WERI-Rb-1 (cell line): ENCODE measurements at regions not wholly inside any gene's neighbourhood (a gene's known extent, or its start where the extent isn't known, plus 50 kb on each side); places are given as distances from the start of the nearest gene placed in this dataset.

ENCODE experiments used
- DNase-seq: peaks from one replicate; pipeline ENCODE4 v3.0.0-alpha.2; 2020
- H3K27ac ChIP-seq: fragments of 250-450 bp; sonication (Bioruptor Pico); 2 replicates; pipeline ENCODE4 v1.5.1; 2020; ENCODE audit warnings: mild to moderate bottlenecking, moderate library complexity
- H3K27me3 ChIP-seq: fragments of 250-450 bp; sonication (Bioruptor Pico); 2 replicates; pipeline ENCODE4 v1.5.1; 2021; ENCODE audit warnings: mild to moderate bottlenecking, low read depth, moderate library complexity; ENCODE audit not compliant: insufficient read depth, severe bottlenecking
- H3K36me3 ChIP-seq: fragments of 250-450 bp; sonication (Bioruptor Pico); 2 replicates; pipeline ENCODE4 v1.5.1; 2020; ENCODE audit warnings: mild to moderate bottlenecking, moderate library complexity
- H3K4me3 ChIP-seq: 2 replicates; pipeline ENCODE4 v1.5.1; 2011; ENCODE audit warnings: low read depth, mild to moderate bottlenecking, control low read depth, low read length
- H3K9me3 ChIP-seq: fragments of 250-450 bp; sonication (Bioruptor Pico); 2 replicates; pipeline ENCODE4 v1.5.1; 2021; ENCODE audit warnings: mild to moderate bottlenecking, moderate library complexity; ENCODE audit not compliant: severe bottlenecking
- TF ChIP-seq, protein P1 (sequence below): IDR thresholded peaks from 2 replicates; pipeline ENCODE4 v1.5.1; 2011; ENCODE audit warnings: low read depth, mild to moderate bottlenecking, control low read depth, inconsistent platforms, low read length

DNA sequence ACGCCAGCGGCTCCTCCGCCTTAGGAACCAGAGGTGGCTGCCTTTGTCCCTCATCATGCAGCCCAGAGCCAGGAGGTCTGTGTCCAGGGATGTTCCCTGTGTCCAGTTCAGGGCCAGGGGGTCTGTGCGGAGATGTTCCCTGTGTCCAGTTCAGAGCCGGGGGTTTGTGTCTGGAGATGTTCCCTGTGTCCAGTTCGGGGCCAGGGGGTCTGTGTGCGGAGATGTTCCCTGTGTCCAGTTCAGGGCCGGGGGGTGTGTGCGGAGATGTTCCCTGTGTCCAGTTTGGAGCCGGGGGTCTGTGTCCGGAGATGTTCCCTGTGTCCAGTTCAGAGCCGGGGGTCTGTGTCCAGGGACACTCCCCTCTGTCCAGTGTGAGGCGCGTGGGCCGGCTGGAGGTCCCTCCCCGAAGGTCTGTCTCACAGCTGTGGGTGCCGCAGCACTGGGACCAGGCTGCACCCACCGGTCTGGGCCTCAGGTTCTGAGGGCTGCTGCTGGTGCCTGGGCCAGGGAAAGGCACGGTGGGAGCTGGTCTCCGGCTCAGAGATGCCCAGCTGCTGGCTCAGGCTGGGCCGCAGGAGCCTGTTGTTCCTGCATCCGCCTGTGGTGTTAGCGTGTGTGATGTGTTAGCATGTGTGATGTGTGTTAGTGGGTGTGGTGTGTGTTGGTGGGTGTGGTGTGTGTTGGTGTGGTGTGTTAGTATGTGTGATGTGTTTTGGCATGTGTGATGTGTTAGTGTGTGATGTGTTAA is 67.9 kb upstream of the CFAP46 start:
- H3K9me3 ChIP-seq: no peaks in the 10 kb centered on the region
- TF ChIP-seq, protein P1, sequence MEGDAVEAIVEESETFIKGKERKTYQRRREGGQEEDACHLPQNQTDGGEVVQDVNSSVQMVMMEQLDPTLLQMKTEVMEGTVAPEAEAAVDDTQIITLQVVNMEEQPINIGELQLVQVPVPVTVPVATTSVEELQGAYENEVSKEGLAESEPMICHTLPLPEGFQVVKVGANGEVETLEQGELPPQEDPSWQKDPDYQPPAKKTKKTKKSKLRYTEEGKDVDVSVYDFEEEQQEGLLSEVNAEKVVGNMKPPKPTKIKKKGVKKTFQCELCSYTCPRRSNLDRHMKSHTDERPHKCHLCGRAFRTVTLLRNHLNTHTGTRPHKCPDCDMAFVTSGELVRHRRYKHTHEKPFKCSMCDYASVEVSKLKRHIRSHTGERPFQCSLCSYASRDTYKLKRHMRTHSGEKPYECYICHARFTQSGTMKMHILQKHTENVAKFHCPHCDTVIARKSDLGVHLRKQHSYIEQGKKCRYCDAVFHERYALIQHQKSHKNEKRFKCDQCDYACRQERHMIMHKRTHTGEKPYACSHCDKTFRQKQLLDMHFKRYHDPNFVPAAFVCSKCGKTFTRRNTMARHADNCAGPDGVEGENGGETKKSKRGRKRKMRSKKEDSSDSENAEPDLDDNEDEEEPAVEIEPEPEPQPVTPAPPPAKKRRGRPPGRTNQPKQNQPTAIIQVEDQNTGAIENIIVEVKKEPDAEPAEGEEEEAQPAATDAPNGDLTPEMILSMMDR: no peak
- no peaks in the 10 kb centered on the region for H3K36me3 ChIP-seq
- H3K4me3 ChIP-seq: no peak overlapping the region
- H3K27ac ChIP-seq: no peak overlapping the region
- no peak for DNase-seq
- no peaks in the 10 kb centered on the region for H3K27me3 ChIP-seq

DNA sequence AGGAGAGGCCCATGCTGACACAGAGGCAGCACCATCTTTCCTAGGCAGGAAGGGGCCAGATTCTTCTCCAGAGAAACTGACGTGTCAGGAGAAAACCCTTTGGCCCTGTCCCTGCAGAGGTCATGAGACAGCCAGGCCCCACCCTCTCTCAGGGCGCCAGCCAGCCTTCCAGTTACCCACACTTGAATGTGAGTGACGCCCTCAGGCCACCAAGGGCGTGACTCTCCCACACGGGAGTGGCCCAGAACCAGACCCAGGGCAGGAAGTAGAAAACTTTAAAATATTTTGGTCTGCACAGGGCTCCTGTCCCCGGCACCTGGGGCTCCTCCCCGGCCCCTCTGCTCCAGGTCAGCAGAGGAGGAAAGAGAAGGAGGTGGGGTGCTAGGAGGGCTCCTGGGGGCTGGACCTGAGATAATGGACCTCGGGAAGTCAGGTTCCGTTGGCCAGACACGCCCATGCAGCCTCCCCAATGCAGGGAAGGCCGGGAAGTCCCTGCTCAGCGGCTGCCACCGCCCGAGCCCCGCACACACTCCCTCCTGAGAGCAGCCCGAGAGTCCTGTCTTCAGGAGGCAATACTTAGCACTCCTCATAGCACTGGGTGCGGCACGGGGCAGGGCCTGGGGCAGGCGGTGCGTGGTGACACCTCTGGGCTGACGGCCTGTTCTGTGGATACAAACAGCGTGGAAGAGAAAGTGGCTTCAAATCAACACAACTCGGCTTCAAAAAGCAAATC is 67.0 kb upstream of the CFAP46 start:
- Histone ChIP-seq H3K9me3 (no peaks in the 10 kb centered on the region), H3K36me3 (no peaks in the 10 kb centered on the region), H3K27ac (no peak overlapping the region), H3K4me3 (no peak overlapping the region), H3K27me3 (no peaks in the 10 kb centered on the region)
- DNase-seq: no peak
- TF ChIP-seq, protein P1: no peak

DNA sequence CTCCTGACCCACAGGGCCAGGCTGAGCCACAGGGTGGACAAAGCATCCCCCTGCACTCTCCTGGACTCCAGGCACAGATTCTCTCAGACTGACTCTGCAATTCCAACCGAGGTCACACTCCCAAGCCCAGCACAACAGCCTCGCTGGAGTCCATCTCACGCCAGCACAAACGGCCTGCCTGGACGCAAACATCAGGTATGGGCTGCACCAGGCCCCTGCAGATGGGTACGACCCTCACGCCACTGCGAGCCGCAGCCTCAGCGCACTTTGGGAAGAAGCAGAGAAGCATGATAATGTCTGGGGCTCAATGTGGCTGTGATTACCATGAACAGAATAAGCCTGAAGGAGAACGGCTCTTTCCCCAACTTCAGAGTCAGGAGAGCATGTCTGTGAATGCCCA is 66.4 kb upstream of the CFAP46 start:
- Histone ChIP-seq H3K4me3 (no peak overlapping the region), H3K27ac (no peak overlapping the region), H3K36me3 (no peaks in the 10 kb centered on the region), H3K9me3 (no peaks in the 10 kb centered on the region), H3K27me3 (no peaks in the 10 kb centered on the region)
- TF ChIP-seq, protein P1: no peak
- DNase-seq: no peak

DNA sequence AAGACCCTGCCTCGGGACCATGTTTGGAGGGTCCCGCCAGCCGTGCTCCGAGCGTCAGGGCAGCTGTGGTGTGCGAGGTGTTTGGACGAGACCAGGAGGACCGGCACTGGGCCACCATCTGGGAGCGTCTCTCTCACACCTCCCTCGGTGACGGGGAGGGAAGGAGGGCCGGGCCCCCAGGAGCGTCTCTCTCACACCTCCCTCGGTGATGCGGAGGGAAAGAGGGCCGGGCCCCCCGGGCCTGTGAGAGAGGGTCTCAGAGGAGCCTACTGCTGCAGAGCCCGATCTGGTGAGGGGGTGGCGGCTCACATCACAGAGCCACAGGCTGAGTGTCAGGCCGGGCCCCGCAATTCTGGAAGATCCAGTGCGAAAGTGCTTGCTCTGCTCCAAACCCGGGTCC is 65.8 kb upstream of the CFAP46 start:
- Histone ChIP-seq H3K4me3 (no peak overlapping the region), H3K9me3 (no peaks in the 10 kb centered on the region), H3K36me3 (no peaks in the 10 kb centered on the region), H3K27me3 (no peaks in the 10 kb centered on the region), H3K27ac (no peak overlapping the region)
- no peak for DNase-seq
- TF ChIP-seq, protein P1: no peak

DNA sequence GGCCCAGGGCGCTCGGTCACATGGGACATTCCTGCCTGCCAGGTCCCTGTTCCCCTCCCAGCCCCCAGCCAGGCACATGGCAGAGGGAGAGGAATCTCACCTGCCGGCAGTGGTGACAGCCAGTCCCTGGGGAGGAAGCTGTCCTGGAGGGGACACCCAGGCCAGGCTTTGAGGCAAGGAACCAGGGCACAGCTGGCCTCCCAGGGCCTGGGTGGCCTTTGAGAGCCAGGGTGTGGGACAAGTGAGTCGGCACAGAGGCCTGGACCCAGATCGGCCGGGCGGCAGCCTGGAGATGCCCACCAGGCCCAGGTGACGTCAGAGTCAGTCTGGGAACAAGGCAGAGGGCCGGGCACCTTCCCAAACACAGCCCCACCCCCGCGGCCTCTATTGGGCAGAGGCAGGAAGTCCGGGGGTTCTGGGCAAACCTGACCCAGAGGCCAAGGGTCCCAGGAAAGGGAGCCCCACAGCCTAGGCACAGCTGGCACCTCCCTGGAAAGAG is 65.0 kb upstream of the CFAP46 start:
- Histone ChIP-seq H3K27me3 (no peaks in the 10 kb centered on the region), H3K9me3 (no peaks in the 10 kb centered on the region), H3K4me3 (no peak overlapping the region), H3K36me3 (no peaks in the 10 kb centered on the region), H3K27ac (no peak overlapping the region)
- no peak for DNase-seq
- TF ChIP-seq, protein P1: no peak
